22Rv1 (cell line): ENCODE measurements at regions not wholly inside any gene's neighbourhood (a gene's known extent, or its start where the extent isn't known, plus 50 kb on each side); places are given as distances from the start of the nearest gene placed in this dataset.

Experiments
- CTCF ChIP-seq: fragments of 450-650 bp; IDR thresholded peaks from 2 replicates; pipeline ENCODE4 v1.5.1; 2017; ENCODE audit warnings: mild to moderate bottlenecking
- ZFX ChIP-seq: fragments of 450-650 bp; IDR thresholded peaks from 2 replicates; pipeline ENCODE4 v1.6.1; 2017; ENCODE audit warnings: antibody characterized with exemption, borderline replicate concordance

DNA sequence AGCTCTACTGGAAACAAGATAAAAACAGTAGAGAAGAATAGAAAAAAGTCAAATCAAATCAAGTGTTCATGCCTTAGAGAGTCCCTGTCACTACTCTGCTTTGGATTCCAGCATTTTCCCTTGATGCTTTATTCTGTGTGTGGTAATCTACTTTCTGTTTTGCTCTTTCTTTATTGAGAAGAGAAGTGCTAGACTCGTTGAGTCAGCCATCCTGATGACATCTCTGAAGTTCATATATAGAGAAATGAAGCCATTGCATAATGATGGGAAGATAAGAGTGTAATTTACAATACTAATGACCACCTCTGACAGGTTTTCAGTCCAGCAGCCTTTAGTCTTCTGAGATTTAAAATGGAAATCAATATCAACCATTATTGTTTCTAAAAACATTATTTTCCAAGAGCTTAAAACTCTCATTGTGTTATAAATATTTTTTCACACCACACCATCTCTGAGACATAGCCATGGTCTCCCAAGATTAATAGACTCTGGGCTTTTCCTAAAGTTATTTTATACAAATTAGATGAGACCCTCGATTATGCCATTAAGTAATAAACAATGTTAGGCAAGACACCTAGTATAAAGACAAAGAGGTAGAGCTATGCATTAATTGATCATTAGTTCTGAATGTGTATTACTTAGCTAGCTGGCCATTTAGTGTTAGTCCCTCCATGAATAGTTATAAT lies 679.0 kb upstream of the ACVR2A start:
- TF ChIP-seq CTCF (no peak), ZFX (no peak)
